ENCODE measurements at regions not wholly inside any gene's neighbourhood (a gene's known extent, or its start where the extent isn't known, plus 50 kb on each side); places are given as distances from the start of the nearest gene placed in this dataset.

- no peak overlapping the region for H3K4me2 ChIP-seq (ENCODE audit: insufficient read depth, low read length)
- H2AFZ ChIP-seq (ENCODE audit: low read length), result no peak overlapping the region
- peaks cover 5% of the 10 kb centered on the region for H3K4me1 ChIP-seq (ENCODE audit: insufficient read depth, low read length)
- no peaks in the 10 kb centered on the region for H4K20me1 ChIP-seq (ENCODE audit: insufficient read depth, low read length)
- no peaks in the 10 kb centered on the region for H3K36me3 ChIP-seq (ENCODE audit: insufficient read depth, low read length)
- no peaks in the 10 kb centered on the region for H3K27me3 ChIP-seq (ENCODE audit: insufficient read depth, low read length)
- peaks cover 2% of the 10 kb centered on the region for H3K9me3 ChIP-seq (ENCODE audit: low read depth, low read length)
- DNase-seq (ENCODE audit: insufficient read length, low spot score, missing footprints), result no peak
- H3K4me3 ChIP-seq (ENCODE audit: insufficient read depth, low read length), result no peak overlapping the region
- H3K79me2 ChIP-seq (ENCODE audit: insufficient read depth, low read length), result no peaks in the 10 kb centered on the region
- no peak overlapping the region for H3K27ac ChIP-seq (ENCODE audit: low read depth, low read length)
- no peak for TF ChIP-seq CTCF (IDR thresholded peaks at IDR 0.05; ENCODE audit: extremely low read depth, low read depth, low read length)
Observed at GRCh38 chr16:73730481-73731090, 566.0 kb upstream of the PSMD7 start.

GRCh38 chr16:73725156-73725555, 571.5 kb upstream of the PSMD7 start:
- Histone ChIP-seq H4K20me1 (ENCODE audit: insufficient read depth, low read length) (no peaks in the 10 kb centered on the region), H3K79me2 (ENCODE audit: insufficient read depth, low read length) (no peaks in the 10 kb centered on the region), H3K4me3 (ENCODE audit: insufficient read depth, low read length) (no peak overlapping the region), H3K27ac (ENCODE audit: low read depth, low read length) (no peak overlapping the region), H3K4me2 (ENCODE audit: insufficient read depth, low read length) (no peak overlapping the region), H3K36me3 (ENCODE audit: insufficient read depth, low read length) (no peaks in the 10 kb centered on the region), H3K4me1 (ENCODE audit: insufficient read depth, low read length) (no peaks in the 10 kb centered on the region), H3K27me3 (ENCODE audit: insufficient read depth, low read length) (no peaks in the 10 kb centered on the region), H2AFZ (ENCODE audit: low read length) (no peak overlapping the region), H3K9me3 (ENCODE audit: low read depth, low read length) (peaks cover 2% of the 10 kb centered on the region)
- no peak for TF ChIP-seq CTCF (IDR thresholded peaks at IDR 0.05; ENCODE audit: extremely low read depth, low read depth, low read length)
- no peak for DNase-seq (ENCODE audit: insufficient read length, low spot score, missing footprints)

GRCh38 chr16:73724503-73724902, 572.1 kb upstream of the PSMD7 start:
- no peaks in the 10 kb centered on the region for H3K79me2 ChIP-seq (ENCODE audit: insufficient read depth, low read length)
- H4K20me1 ChIP-seq (ENCODE audit: insufficient read depth, low read length), result no peaks in the 10 kb centered on the region
- H3K4me1 ChIP-seq (ENCODE audit: insufficient read depth, low read length), result no peaks in the 10 kb centered on the region
- no peak overlapping the region for H3K4me2 ChIP-seq (ENCODE audit: insufficient read depth, low read length)
- H3K27me3 ChIP-seq (ENCODE audit: insufficient read depth, low read length), result no peaks in the 10 kb centered on the region
- DNase-seq (ENCODE audit: insufficient read length, low spot score, missing footprints), result no peak
- H2AFZ ChIP-seq (ENCODE audit: low read length), result no peak overlapping the region
- H3K36me3 ChIP-seq (ENCODE audit: insufficient read depth, low read length), result no peaks in the 10 kb centered on the region
- peaks cover under 1% of the 10 kb centered on the region for H3K9me3 ChIP-seq (ENCODE audit: low read depth, low read length)
- H3K4me3 ChIP-seq (ENCODE audit: insufficient read depth, low read length), result no peak overlapping the region
- no peak overlapping the region for H3K27ac ChIP-seq (ENCODE audit: low read depth, low read length)
- TF ChIP-seq CTCF (IDR thresholded peaks at IDR 0.05; ENCODE audit: extremely low read depth, low read depth, low read length), result no peak

GRCh38 chr16:73717266-73717974, 579.2 kb upstream of the PSMD7 start:
- TF ChIP-seq CTCF (IDR thresholded peaks at IDR 0.05; ENCODE audit: extremely low read depth, low read depth, low read length), result no peak
- Histone ChIP-seq H3K79me2 (ENCODE audit: insufficient read depth, low read length) (no peaks in the 10 kb centered on the region), H3K4me1 (ENCODE audit: insufficient read depth, low read length) (no peaks in the 10 kb centered on the region), H3K27me3 (ENCODE audit: insufficient read depth, low read length) (no peaks in the 10 kb centered on the region), H3K9me3 (ENCODE audit: low read depth, low read length) (no peaks in the 10 kb centered on the region), H3K27ac (ENCODE audit: low read depth, low read length) (no peak overlapping the region), H3K4me2 (ENCODE audit: insufficient read depth, low read length) (no peak overlapping the region), H2AFZ (ENCODE audit: low read length) (no peak overlapping the region), H4K20me1 (ENCODE audit: insufficient read depth, low read length) (no peaks in the 10 kb centered on the region), H3K4me3 (ENCODE audit: insufficient read depth, low read length) (no peak overlapping the region), H3K36me3 (ENCODE audit: insufficient read depth, low read length) (no peaks in the 10 kb centered on the region)
- DNase-seq (ENCODE audit: insufficient read length, low spot score, missing footprints), result peak; percentile 77
